Ovary (tissue), 7 donors: ENCODE measurements at regions not wholly inside any gene's neighbourhood (a gene's known extent, or its start where the extent isn't known, plus 50 kb on each side); places are given as distances from the start of the nearest gene placed in this dataset.

ENCODE experiments used
- DNase-seq, 5 donors: peaks; one replicate each; pipeline ENCODE4 v3.0.0-alpha.2; 2019 to 2020
- H3K27ac ChIP-seq, 2 donors: fragments of 200-600 bp; one replicate each; pipeline versions ENCODE4 v1.5.1 to v1.8.0; 2019 to 2022
- H3K27me3 ChIP-seq: fragments of 200-600 bp; one replicate; pipeline ENCODE4 v1.8.0; 2022
- H3K36me3 ChIP-seq: fragments of 200-600 bp; sonication (generic); one replicate; pipeline ENCODE4 v1.5.1; 2019
- H3K4me1 ChIP-seq: one replicate; pipeline ENCODE4 v1.8.1; 2013; ENCODE audit warnings: mild to moderate bottlenecking, moderate library complexity; ENCODE audit not compliant: insufficient read depth
- H3K4me3 ChIP-seq: fragments of 200-600 bp; sonication (generic); one replicate; pipeline ENCODE4 v1.5.1; 2017
- H3K9me3 ChIP-seq, 2 donors: fragments of 200-600 bp in 1 of 2; sonication (generic) in 1 of 2; one replicate each; pipeline versions ENCODE4 v1.5.1 to v1.8.1; 2013 to 2019; ENCODE audit warnings: mild to moderate bottlenecking in 1 of 2, moderate library complexity in 1 of 2
- EP300 ChIP-seq: sonication (generic); formaldehyde crosslinking; IDR thresholded peaks from one replicate; pipeline ENCODE4 v1.6.1; 2017; ENCODE audit warnings: antibody characterized with exemption
- POLR2A ChIP-seq: fragments of 450-650 bp; IDR thresholded peaks from one replicate; pipeline ENCODE4 v1.6.1; 2017; ENCODE audit warnings: antibody characterized with exemption, mild to moderate bottlenecking, moderate library complexity
- WGBS, 3 donors: extraction: QIAGEN DNeasy Blood & Tissue Kit in 1 of 3; methylation state at CpG; one replicate each; pipeline versions ENCODE4 v1.1.5 to v1.1.7; 2013 to 2017; 5-methylcytosine and 5-hydroxymethylcytosine counted together
- intact Hi-C, 4 donors: fragments of 100-400 bp; cut with DNase I; formaldehyde crosslinking; loops; one replicate each; pipeline versions ENCODE4 v1.11.0 to v1.15.1; 2022 to 2023
- TF ChIP-seq, protein P1 (sequence below), 3 donors: fragments of 450-650 bp in 2 of 3; fragments of 200-600 bp in 1 of 3; IDR thresholded peaks; one replicate each; pipeline versions ENCODE4 v1.5.1 to v1.8.0; 2016 to 2022; ENCODE audit warnings: antibody characterized with exemption in 3 of 3, mild to moderate bottlenecking in 1 of 3
- donor health status: DM: no; HTN: no; CAD: no; lungs with moderate emphysema.
- donor health status: DM: no; HTN: no; CAD: no.
- donor health status: Bipolar disorder and iron deficiency.
- donor health status: DM: no; HTN: no; CAD: no.
- donor health status: DM: yes; HTN: yes; CAD: no.

DNA sequence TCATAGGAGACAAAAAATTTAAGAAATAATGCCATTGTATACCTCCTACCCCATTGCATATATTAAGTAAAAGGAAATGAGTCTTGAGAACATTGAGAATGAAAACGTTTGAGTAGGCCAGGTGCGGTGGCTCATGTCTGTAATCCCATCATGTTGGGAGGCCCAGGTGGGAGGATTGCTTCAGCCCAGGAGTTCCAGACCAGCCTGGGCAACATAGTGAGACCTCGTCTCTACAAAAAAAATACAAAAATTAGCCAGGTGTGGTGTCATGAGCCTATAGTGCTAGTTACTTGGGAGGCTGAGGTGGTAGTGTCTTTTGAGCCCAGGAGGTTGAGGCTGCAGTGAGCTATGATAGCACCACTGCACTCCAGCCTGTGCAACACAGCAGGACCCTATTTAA, 107.7 kb upstream of the MGAT5 start:
- TF ChIP-seq POLR2A = no peak
- TF ChIP-seq, protein P1, sequence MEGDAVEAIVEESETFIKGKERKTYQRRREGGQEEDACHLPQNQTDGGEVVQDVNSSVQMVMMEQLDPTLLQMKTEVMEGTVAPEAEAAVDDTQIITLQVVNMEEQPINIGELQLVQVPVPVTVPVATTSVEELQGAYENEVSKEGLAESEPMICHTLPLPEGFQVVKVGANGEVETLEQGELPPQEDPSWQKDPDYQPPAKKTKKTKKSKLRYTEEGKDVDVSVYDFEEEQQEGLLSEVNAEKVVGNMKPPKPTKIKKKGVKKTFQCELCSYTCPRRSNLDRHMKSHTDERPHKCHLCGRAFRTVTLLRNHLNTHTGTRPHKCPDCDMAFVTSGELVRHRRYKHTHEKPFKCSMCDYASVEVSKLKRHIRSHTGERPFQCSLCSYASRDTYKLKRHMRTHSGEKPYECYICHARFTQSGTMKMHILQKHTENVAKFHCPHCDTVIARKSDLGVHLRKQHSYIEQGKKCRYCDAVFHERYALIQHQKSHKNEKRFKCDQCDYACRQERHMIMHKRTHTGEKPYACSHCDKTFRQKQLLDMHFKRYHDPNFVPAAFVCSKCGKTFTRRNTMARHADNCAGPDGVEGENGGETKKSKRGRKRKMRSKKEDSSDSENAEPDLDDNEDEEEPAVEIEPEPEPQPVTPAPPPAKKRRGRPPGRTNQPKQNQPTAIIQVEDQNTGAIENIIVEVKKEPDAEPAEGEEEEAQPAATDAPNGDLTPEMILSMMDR (IDR thresholded peaks at IDR 0.05) = no peak
- TF ChIP-seq EP300 = no peak
- 71 to 81% (median 78%) methylated on average over 3 of the region's 3 CpGs for WGBS, 3 donors
- intact Hi-C loops = no loop called here

DNA sequence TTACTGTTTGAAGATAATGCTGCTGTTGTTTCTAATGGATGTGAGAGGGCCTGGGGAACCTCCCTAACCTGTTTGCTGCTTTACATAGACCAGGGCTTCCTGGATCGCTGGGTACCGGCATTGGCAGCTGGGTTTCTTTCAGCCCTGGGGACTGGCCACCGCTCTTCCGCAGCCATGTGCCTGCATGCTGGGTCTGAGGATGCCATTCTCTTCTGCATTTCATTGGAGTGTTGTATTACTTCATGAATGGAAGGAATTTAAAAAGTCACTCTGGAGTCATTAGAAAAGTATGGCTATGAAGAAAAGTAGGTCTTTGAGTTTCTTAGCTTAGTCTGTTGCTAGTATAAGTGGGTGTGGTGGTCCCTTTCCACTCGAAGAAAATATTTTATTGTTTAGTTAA, 107.3 kb upstream of the MGAT5 start:
- Histone ChIP-seq H3K27ac (no peak overlapping the region), H3K4me1 (peaks cover 3% of the 10 kb centered on the region), H3K9me3 (no peaks in the 10 kb centered on the region), H3K27me3 (no peaks in the 10 kb centered on the region), H3K4me3 (no peak overlapping the region), H3K36me3 (no peaks in the 10 kb centered on the region)
- TF ChIP-seq POLR2A (no peak), EP300 (no peak)
- TF ChIP-seq, protein P1 (IDR thresholded peaks at IDR 0.05) = no peak
- intact Hi-C loops = no loop called here
- no peak for DNase-seq
- 78 to 80% (median 79%) methylated on average over 5 of the region's 5 CpGs for WGBS, 3 donors

More for the DNA sequence above, 107.7 kb upstream of the MGAT5 start:
- DNase-seq = no peak
- Histone ChIP-seq H3K9me3 (no peaks in the 10 kb centered on the region), H3K4me1 (peaks cover 3% of the 10 kb centered on the region), H3K27ac (no peak overlapping the region), H3K4me3 (no peak overlapping the region), H3K27me3 (no peaks in the 10 kb centered on the region), H3K36me3 (no peaks in the 10 kb centered on the region)

DNA sequence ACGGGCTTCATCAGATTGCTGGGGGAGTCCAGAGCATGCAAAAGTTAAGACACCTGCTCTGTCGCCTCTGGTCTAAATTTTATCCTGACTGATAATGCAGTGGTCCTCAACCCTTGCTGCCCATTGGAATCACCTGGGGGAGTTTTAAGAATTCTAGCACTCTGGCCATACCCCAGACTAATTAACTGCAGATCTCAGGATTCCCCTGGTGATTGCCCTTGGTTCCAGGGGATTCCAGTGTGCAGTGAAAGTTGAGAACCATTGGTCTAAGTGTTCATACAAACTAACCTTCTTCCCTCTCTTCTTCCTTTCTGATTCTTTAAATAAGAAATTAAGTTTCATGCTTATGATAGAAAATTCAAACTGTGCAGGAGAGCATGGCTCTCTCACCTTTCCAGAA, 105.7 kb upstream of the MGAT5 start:
- WGBS, 3 donors = 80 to 92% (median 82%) methylated on average over 2 of the region's 2 CpGs
- H3K4me1 ChIP-seq = peaks cover 1% of the 10 kb centered on the region
- H3K27ac ChIP-seq = no peak overlapping the region
- no peak for DNase-seq
- no peaks in the 10 kb centered on the region for H3K36me3 ChIP-seq
- no peaks in the 10 kb centered on the region for H3K9me3 ChIP-seq
- no peaks in the 10 kb centered on the region for H3K27me3 ChIP-seq
- H3K4me3 ChIP-seq = no peak overlapping the region
- intact Hi-C loops = no loop called here
- TF ChIP-seq, protein P1 (IDR thresholded peaks at IDR 0.05) = no peak
- TF ChIP-seq EP300 (no peak), POLR2A (no peak)

DNA sequence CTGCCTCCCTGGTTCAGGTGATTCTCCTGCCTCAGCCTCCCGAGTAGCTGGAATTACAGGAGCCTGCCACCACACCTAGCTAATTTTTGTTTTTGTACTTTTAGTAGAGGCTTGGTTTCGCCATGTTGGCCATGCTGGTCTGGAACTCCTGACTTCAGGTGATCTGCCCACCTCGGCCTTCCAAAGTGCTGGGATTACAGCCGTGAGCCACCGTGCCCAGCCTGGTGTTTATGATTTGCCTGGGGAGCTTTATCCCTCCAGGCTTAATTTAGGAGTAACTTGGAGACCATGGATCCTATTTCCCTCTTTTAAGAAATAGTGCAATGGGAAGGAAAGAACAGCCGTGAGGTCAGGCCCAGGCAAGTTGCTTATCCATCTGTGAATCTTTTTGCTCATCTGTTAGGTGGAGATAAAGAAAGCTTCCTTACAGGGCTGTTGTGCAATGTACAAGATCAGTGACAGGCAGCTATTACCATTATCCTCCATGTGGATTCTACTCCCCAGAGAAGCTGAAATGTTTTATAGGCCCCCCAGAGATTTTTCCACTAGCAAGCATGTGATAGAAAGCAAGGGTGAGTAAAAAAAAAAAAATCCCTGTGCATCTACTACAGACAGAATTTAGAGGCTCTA, 104.9 kb upstream of the MGAT5 start:
- no peak overlapping the region for H3K4me3 ChIP-seq
- no peak overlapping the region for H3K27ac ChIP-seq
- peaks cover 1% of the 10 kb centered on the region for H3K4me1 ChIP-seq
- DNase-seq = no peak
- WGBS, 3 donors = 93 to 96% (median 94%) methylated on average over 6 of the region's 6 CpGs
- no peaks in the 10 kb centered on the region for H3K9me3 ChIP-seq
- no peaks in the 10 kb centered on the region for H3K27me3 ChIP-seq
- no peak for TF ChIP-seq EP300
- TF ChIP-seq, protein P1 (IDR thresholded peaks at IDR 0.05) = no peak
- TF ChIP-seq POLR2A = no peak
- H3K36me3 ChIP-seq = no peaks in the 10 kb centered on the region
- intact Hi-C loops = no loop called here
